Panc1 (cell line): ENCODE measurements at regions not wholly inside any gene's neighbourhood (a gene's known extent, or its start where the extent isn't known, plus 50 kb on each side); places are given as distances from the start of the nearest gene placed in this dataset.

Source experiments
- POLR2AphosphoS5 ChIP-seq: IDR thresholded peaks from 2 replicates; pipeline ENCODE4 v1.6.1; 2012; ENCODE audit warnings: mild to moderate bottlenecking, low read depth, low read length, moderate library complexity
- SIN3A ChIP-seq: IDR thresholded peaks from 2 replicates; pipeline ENCODE4 v1.6.1; 2012; ENCODE audit warnings: low read depth, mild to moderate bottlenecking, low read length, moderate library complexity, borderline replicate concordance; ENCODE audit not compliant: insufficient read depth
- TCF7L2 ChIP-seq: IDR thresholded peaks from 2 replicates; pipeline ENCODE4 v1.6.1; 2011; ENCODE audit warnings: mild to moderate bottlenecking, low read depth, low read length, inconsistent platforms
- TF ChIP-seq, protein P1 (sequence below): fragments of 450-650 bp; IDR thresholded peaks from 2 replicates; pipeline ENCODE4 v1.5.1; 2017; ENCODE audit warnings: mild to moderate bottlenecking
- TF ChIP-seq, protein P2 (sequence below), 2 experiments: IDR thresholded peaks; 2 replicates each; pipeline ENCODE4 v1.6.1; 2011 to 2012; ENCODE audit warnings: low read depth in 2 of 2, control low read depth in 1 of 2, low read length in 1 of 2, mild to moderate bottlenecking in 1 of 2, moderate library complexity in 1 of 2; ENCODE audit not compliant: insufficient read depth in 1 of 2

DNA sequence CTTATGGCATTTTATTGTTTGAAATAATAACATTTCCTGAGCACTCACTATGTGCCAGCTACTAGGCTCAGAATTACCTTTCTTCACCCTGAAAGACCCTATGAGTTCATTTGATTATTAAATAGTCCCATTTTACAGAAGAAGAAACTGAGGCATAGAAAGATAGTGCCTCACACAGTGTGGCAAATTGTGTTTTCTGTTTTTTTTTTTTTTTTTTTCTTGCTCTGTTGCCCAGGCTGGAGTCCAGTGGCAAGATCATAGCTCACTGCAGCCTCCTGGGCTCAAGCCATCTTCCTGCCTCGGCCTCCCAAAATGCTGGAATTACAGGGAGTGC, 59.7 kb upstream of the PTPN1 start:
- TF ChIP-seq, protein P1, sequence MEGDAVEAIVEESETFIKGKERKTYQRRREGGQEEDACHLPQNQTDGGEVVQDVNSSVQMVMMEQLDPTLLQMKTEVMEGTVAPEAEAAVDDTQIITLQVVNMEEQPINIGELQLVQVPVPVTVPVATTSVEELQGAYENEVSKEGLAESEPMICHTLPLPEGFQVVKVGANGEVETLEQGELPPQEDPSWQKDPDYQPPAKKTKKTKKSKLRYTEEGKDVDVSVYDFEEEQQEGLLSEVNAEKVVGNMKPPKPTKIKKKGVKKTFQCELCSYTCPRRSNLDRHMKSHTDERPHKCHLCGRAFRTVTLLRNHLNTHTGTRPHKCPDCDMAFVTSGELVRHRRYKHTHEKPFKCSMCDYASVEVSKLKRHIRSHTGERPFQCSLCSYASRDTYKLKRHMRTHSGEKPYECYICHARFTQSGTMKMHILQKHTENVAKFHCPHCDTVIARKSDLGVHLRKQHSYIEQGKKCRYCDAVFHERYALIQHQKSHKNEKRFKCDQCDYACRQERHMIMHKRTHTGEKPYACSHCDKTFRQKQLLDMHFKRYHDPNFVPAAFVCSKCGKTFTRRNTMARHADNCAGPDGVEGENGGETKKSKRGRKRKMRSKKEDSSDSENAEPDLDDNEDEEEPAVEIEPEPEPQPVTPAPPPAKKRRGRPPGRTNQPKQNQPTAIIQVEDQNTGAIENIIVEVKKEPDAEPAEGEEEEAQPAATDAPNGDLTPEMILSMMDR = no peak
- TF ChIP-seq POLR2AphosphoS5 (no peak), TCF7L2 (no peak), SIN3A (no peak)
- TF ChIP-seq, protein P2, sequence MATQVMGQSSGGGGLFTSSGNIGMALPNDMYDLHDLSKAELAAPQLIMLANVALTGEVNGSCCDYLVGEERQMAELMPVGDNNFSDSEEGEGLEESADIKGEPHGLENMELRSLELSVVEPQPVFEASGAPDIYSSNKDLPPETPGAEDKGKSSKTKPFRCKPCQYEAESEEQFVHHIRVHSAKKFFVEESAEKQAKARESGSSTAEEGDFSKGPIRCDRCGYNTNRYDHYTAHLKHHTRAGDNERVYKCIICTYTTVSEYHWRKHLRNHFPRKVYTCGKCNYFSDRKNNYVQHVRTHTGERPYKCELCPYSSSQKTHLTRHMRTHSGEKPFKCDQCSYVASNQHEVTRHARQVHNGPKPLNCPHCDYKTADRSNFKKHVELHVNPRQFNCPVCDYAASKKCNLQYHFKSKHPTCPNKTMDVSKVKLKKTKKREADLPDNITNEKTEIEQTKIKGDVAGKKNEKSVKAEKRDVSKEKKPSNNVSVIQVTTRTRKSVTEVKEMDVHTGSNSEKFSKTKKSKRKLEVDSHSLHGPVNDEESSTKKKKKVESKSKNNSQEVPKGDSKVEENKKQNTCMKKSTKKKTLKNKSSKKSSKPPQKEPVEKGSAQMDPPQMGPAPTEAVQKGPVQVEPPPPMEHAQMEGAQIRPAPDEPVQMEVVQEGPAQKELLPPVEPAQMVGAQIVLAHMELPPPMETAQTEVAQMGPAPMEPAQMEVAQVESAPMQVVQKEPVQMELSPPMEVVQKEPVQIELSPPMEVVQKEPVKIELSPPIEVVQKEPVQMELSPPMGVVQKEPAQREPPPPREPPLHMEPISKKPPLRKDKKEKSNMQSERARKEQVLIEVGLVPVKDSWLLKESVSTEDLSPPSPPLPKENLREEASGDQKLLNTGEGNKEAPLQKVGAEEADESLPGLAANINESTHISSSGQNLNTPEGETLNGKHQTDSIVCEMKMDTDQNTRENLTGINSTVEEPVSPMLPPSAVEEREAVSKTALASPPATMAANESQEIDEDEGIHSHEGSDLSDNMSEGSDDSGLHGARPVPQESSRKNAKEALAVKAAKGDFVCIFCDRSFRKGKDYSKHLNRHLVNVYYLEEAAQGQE (IDR thresholded peaks at IDR 0.05; ENCODE audit: insufficient read depth in 1 of 2, low read depth in 2 of 2, low read length in 1 of 2) = no peak
